Fibroblast of lung (primary cell): ENCODE measurements at regions not wholly inside any gene's neighbourhood (a gene's known extent, or its start where the extent isn't known, plus 50 kb on each side); places are given as distances from the start of the nearest gene placed in this dataset.

Experiments
- DNase-seq, 2 donors: peaks; one replicate each; pipeline versions ENCODE4 v3.0.0 to v3.0.0-alpha.2; 2010; ENCODE audit warnings: low read depth in 2 of 2
- H2AFZ ChIP-seq: 2 replicates; pipeline ENCODE4 v1.5.1; 2012; ENCODE audit warnings: low read length, control low read depth, inconsistent platforms
- H3K27ac ChIP-seq: 2 replicates; pipeline ENCODE4 v1.5.1; 2011; ENCODE audit warnings: low read length, control low read depth; ENCODE audit not compliant: insufficient read depth
- H3K27me3 ChIP-seq: 2 replicates; pipeline ENCODE4 v1.5.1; 2011; ENCODE audit warnings: mild to moderate bottlenecking, low read length; ENCODE audit not compliant: control insufficient read depth, insufficient read depth
- H3K36me3 ChIP-seq: 2 replicates; pipeline ENCODE4 v1.5.1; 2011; ENCODE audit warnings: low read length; ENCODE audit not compliant: control insufficient read depth, insufficient read depth
- H3K4me1 ChIP-seq: 2 replicates; pipeline ENCODE4 v1.5.1; 2011; ENCODE audit warnings: low read length; ENCODE audit not compliant: control insufficient read depth, insufficient read depth; ENCODE audit errors: extremely low read depth
- H3K4me2 ChIP-seq: 2 replicates; pipeline ENCODE4 v1.5.1; 2011; ENCODE audit warnings: low read length, control low read depth; ENCODE audit not compliant: insufficient read depth; ENCODE audit errors: extremely low read depth
- H3K4me3 ChIP-seq, 4 experiments: fragments of 200-600 bp in 1 of 4; sonication (generic) in 1 of 4; replicated peaks in 1 of 4; 2 replicates each; pipeline ENCODE4 v1.5.1; 2011 to 2016; ENCODE audit warnings: low read length in 4 of 4, low read depth in 3 of 4, mild to moderate bottlenecking in 3 of 4, control low read depth in 2 of 4, inconsistent platforms in 1 of 4, mixed read lengths in 1 of 4; ENCODE audit not compliant: insufficient read depth in 1 of 4; ENCODE audit errors: control extremely low read depth in 1 of 4
- H3K79me2 ChIP-seq: 2 replicates; pipeline ENCODE4 v1.5.1; 2012; ENCODE audit warnings: mild to moderate bottlenecking, low read length, inconsistent platforms; ENCODE audit not compliant: control insufficient read depth, insufficient read depth
- H3K9ac ChIP-seq: 2 replicates; pipeline ENCODE4 v1.5.1; 2011; ENCODE audit warnings: mild to moderate bottlenecking, low read length, control low read depth; ENCODE audit not compliant: insufficient read depth
- H3K9me3 ChIP-seq: 2 replicates; pipeline ENCODE4 v1.5.1; 2012; ENCODE audit warnings: low read depth, low read length; ENCODE audit not compliant: control insufficient read depth, insufficient read depth
- H4K20me1 ChIP-seq: 2 replicates; pipeline ENCODE4 v1.5.1; 2011; ENCODE audit warnings: low read length; ENCODE audit not compliant: control insufficient read depth, insufficient read depth; ENCODE audit errors: extremely low read depth
- CTCF ChIP-seq, 2 donors: IDR thresholded peaks in 1 of 2; conservative IDR thresholded peaks in 1 of 2; 1 replicate in 1 of 2; 2 replicates in 1 of 2; pipeline ENCODE4 v1.5.1; 2011 to 2012; ENCODE audit warnings: low read length in 2 of 2, control low read depth in 1 of 2, inconsistent platforms in 1 of 2, low read depth in 1 of 2, mild to moderate bottlenecking in 1 of 2
- EZH2 ChIP-seq: IDR thresholded peaks from 2 replicates; pipeline ENCODE4 v1.5.1; 2012; ENCODE audit warnings: low read length, control low read depth, mild to moderate bottlenecking; ENCODE audit errors: missing control alignments

- H3K4me1 ChIP-seq = no peaks in the 10 kb centered on the region
- H3K27me3 ChIP-seq = no peaks in the 10 kb centered on the region
- no peaks in the 10 kb centered on the region for H4K20me1 ChIP-seq
- DNase-seq = no peak
- H3K27ac ChIP-seq = no peak overlapping the region
- no peaks in the 10 kb centered on the region for H3K36me3 ChIP-seq
- no peak overlapping the region for H3K9ac ChIP-seq
- TF ChIP-seq CTCF (conservative IDR thresholded peaks at IDR 0.05 in 1 of 2, IDR thresholded peaks at IDR 0.05 in 1 of 2; ENCODE audit: low read depth in 1 of 2, low read length in 2 of 2) (peak; percentile 12 to 27), EZH2 (no peak)
- H3K79me2 ChIP-seq = no peaks in the 10 kb centered on the region
- no peaks in the 10 kb centered on the region for H3K9me3 ChIP-seq
- H2AFZ ChIP-seq = no peak overlapping the region
- no peak overlapping the region for H3K4me3 ChIP-seq
- H3K4me2 ChIP-seq = no peak overlapping the region
Observed at GRCh38 chr12:98374007-98374406, 141.4 kb upstream of the TMPO start.

- TF ChIP-seq EZH2 (no peak), CTCF (conservative IDR thresholded peaks at IDR 0.05 in 1 of 2, IDR thresholded peaks at IDR 0.05 in 1 of 2; ENCODE audit: low read depth in 1 of 2, low read length in 2 of 2) (no peak)
- Histone ChIP-seq H3K4me2 (no peak overlapping the region), H3K4me1 (no peaks in the 10 kb centered on the region), H3K9me3 (no peaks in the 10 kb centered on the region), H4K20me1 (no peaks in the 10 kb centered on the region), H3K36me3 (no peaks in the 10 kb centered on the region), H3K79me2 (no peaks in the 10 kb centered on the region), H3K9ac (no peak overlapping the region), H3K4me3 (no peak overlapping the region), H3K27me3 (no peaks in the 10 kb centered on the region), H3K27ac (no peak overlapping the region), H2AFZ (no peak overlapping the region)
- no peak for DNase-seq
Observed at GRCh38 chr12:98379106-98379505, 136.3 kb upstream of the TMPO start.

GRCh38 chr12:98385641-98386040 lies 129.7 kb upstream of the TMPO start:
- Histone ChIP-seq H3K4me2 (no peak overlapping the region), H3K9me3 (no peaks in the 10 kb centered on the region), H3K27ac (no peak overlapping the region), H3K27me3 (no peaks in the 10 kb centered on the region), H2AFZ (no peak overlapping the region), H4K20me1 (no peaks in the 10 kb centered on the region), H3K4me1 (no peaks in the 10 kb centered on the region), H3K9ac (no peak overlapping the region), H3K79me2 (no peaks in the 10 kb centered on the region), H3K36me3 (no peaks in the 10 kb centered on the region), H3K4me3 (no peak overlapping the region)
- TF ChIP-seq CTCF (conservative IDR thresholded peaks at IDR 0.05 in 1 of 2, IDR thresholded peaks at IDR 0.05 in 1 of 2; ENCODE audit: low read depth in 1 of 2, low read length in 2 of 2) (no peak), EZH2 (no peak)
- no peak for DNase-seq
